ENCODE measurements at regions not wholly inside any gene's neighbourhood (a gene's known extent, or its start where the extent isn't known, plus 50 kb on each side); places are given as distances from the start of the nearest gene placed in this dataset.
A peak's percentile ranks its signal among the peaks of the same experiment; 100 is the strongest.

GRCh38 chr10:47195274-47195885, 104.6 kb upstream of the GDF10 start:
- DNase-seq, result no peak

GRCh38 chr10:47196691-47197090, 103.3 kb upstream of the GDF10 start:
- no peak for DNase-seq

- DNase-seq, result no peak
Observed at GRCh38 chr10:47198221-47198620, 101.8 kb upstream of the GDF10 start.

GRCh38 chr10:47205192-47205591, 94.8 kb upstream of the GDF10 start:
- no peak for DNase-seq

- DNase-seq, result peak in 1 of 2 donors; percentile 52
Observed at GRCh38 chr10:47206449-47207280, 93.3 kb upstream of the GDF10 start.

- peak in 1 of 2 donors; percentile 5 for DNase-seq
Observed at GRCh38 chr10:47207281-47207615, 92.7 kb upstream of the GDF10 start.

- no peak for DNase-seq
Observed at GRCh38 chr10:47207894-47208469, 92.0 kb upstream of the GDF10 start.

- no peak for DNase-seq
Observed at GRCh38 chr10:47209466-47209865, 90.5 kb upstream of the GDF10 start.

- no peak for DNase-seq
Observed at GRCh38 chr10:47214520-47214919, 85.5 kb upstream of the GDF10 start.

- peak in 1 of 2 donors; percentile 54 for DNase-seq
Observed at GRCh38 chr10:47217113-47217512, 82.9 kb upstream of the GDF10 start.

GRCh38 chr10:47218803-47219202, 81.2 kb upstream of the GDF10 start:
- DNase-seq, result no peak

- no peak for DNase-seq
Observed at GRCh38 chr10:47222461-47222860, 77.5 kb upstream of the GDF10 start.

GRCh38 chr10:47223236-47223635, 76.8 kb upstream of the GDF10 start:
- no peak for DNase-seq

- no peak for DNase-seq
Observed at GRCh38 chr10:47224546-47225218, 75.3 kb upstream of the GDF10 start.

- DNase-seq, result no peak
Observed at GRCh38 chr10:47225219-47225927, 74.6 kb upstream of the GDF10 start.

GRCh38 chr10:47225928-47226645, 73.9 kb upstream of the GDF10 start:
- DNase-seq, result no peak

- DNase-seq, result no peak
Observed at GRCh38 chr10:47230482-47230881, 69.5 kb upstream of the GDF10 start.

- no peak for DNase-seq
Observed at GRCh38 chr10:47230957-47231356, 69.0 kb upstream of the GDF10 start.

- no peak for DNase-seq
Observed at GRCh38 chr10:47231414-47231813, 68.6 kb upstream of the GDF10 start.

- no peak for DNase-seq
Observed at GRCh38 chr10:47233631-47234030, 66.4 kb upstream of the GDF10 start.

GRCh38 chr10:47235484-47235883, 64.5 kb upstream of the GDF10 start:
- no peak for DNase-seq

All from CD4-positive, alpha-beta T cell treated with Interleukin-4 for 1 hour (primary cell).